Cardiac muscle cell (in vitro differentiated cells and primary cell): ENCODE measurements at regions not wholly inside any gene's neighbourhood (a gene's known extent, or its start where the extent isn't known, plus 50 kb on each side); places are given as distances from the start of the nearest gene placed in this dataset.
"Not testable (repeated sequence)": the region's sequence is repeated elsewhere in the genome, so short reads cannot be mapped to it uniquely, and the experiment has no call there.

ENCODE experiments used
- DNase-seq, 2 donors: peaks; one replicate each; pipeline versions ENCODE4 v3.0.0 to v3.0.0-alpha.2; 2010 to 2017; ENCODE audit warnings: low read depth in 1 of 2, low spot score in 1 of 2
- H3K27ac ChIP-seq: fragments of 200-600 bp; sonication (generic); 2 replicates; pipeline ENCODE4 v1.5.1; 2016
- H3K27me3 ChIP-seq: fragments of 200-600 bp; sonication (generic); 2 replicates; pipeline ENCODE4 v1.6.0; 2016; ENCODE audit warnings: control low read depth
- H3K36me3 ChIP-seq: fragments of 200-600 bp; sonication (generic); 2 replicates; pipeline ENCODE4 v1.5.1; 2016; ENCODE audit warnings: control low read depth
- H3K4me1 ChIP-seq: fragments of 200-600 bp; sonication (generic); 2 replicates; pipeline ENCODE4 v1.8.1; 2017; ENCODE audit warnings: low read depth, mild to moderate bottlenecking, mixed run types
- H3K4me3 ChIP-seq: fragments of 200-600 bp; sonication (generic); 2 replicates; pipeline ENCODE4 v1.5.1; 2016; ENCODE audit warnings: mild to moderate bottlenecking
- H3K9me3 ChIP-seq: fragments of 200-600 bp; sonication (generic); 2 replicates; pipeline ENCODE4 v1.5.1; 2017; ENCODE audit warnings: low read depth, mild to moderate bottlenecking, control low read depth
- TF ChIP-seq, protein P1 (sequence below): IDR thresholded peaks from 2 replicates; pipeline ENCODE4 v1.5.1; 2012; ENCODE audit warnings: low read depth, mild to moderate bottlenecking, low read length

DNA sequence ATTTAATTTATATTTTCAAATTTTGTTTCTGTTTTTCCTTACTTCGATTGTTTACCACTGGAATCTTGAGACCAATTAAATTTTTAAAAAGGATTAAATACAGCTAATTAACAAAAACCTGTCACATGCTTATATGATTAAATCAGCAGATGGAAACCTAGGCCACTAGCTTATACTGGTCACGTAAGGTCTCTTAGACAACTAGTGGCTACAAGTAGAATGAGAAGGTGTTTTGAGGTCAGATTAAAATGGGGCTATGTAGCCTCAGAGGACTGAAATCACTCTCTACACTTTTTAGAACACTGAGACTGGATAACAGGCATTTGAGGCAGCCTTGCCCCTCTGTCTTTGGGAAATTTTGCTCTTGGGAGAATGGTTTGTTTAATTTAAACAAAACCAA, 246.5 kb upstream of the ONECUT1 start:
- no peak overlapping the region for H3K4me3 ChIP-seq
- H3K9me3 ChIP-seq = no peaks in the 10 kb centered on the region
- H3K36me3 ChIP-seq = no peaks in the 10 kb centered on the region
- H3K4me1 ChIP-seq = no peaks in the 10 kb centered on the region
- no peak for DNase-seq
- no peak overlapping the region for H3K27ac ChIP-seq
- H3K27me3 ChIP-seq = no peaks in the 10 kb centered on the region
- TF ChIP-seq, protein P1, sequence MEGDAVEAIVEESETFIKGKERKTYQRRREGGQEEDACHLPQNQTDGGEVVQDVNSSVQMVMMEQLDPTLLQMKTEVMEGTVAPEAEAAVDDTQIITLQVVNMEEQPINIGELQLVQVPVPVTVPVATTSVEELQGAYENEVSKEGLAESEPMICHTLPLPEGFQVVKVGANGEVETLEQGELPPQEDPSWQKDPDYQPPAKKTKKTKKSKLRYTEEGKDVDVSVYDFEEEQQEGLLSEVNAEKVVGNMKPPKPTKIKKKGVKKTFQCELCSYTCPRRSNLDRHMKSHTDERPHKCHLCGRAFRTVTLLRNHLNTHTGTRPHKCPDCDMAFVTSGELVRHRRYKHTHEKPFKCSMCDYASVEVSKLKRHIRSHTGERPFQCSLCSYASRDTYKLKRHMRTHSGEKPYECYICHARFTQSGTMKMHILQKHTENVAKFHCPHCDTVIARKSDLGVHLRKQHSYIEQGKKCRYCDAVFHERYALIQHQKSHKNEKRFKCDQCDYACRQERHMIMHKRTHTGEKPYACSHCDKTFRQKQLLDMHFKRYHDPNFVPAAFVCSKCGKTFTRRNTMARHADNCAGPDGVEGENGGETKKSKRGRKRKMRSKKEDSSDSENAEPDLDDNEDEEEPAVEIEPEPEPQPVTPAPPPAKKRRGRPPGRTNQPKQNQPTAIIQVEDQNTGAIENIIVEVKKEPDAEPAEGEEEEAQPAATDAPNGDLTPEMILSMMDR = no peak

DNA sequence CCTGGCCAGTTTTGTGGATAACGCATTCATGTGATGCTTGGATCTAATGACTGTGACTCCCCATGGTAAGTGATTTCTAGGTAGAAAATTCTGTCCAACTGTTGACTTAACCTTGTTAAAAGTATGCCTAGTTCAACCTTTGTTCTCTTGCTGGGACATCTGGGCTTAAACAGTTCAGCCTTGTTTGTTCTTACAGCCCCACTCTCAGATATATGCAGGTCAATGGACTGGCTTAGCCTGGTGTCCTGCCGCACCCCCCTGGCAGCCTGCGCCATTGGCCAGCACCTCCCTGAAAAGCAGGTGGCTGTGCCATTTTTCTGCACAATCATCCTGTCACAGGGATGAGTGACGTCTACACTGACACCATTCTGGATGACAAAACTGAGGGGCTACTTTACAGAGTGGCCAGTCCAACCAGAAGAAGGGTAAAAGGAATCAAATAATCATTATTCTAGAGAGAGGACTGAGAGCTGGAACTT, 244.7 kb upstream of the ONECUT1 start:
- Histone ChIP-seq H3K36me3 (no peaks in the 10 kb centered on the region), H3K27ac (no peak overlapping the region), H3K9me3 (no peaks in the 10 kb centered on the region), H3K4me1 (no peaks in the 10 kb centered on the region), H3K27me3 (no peaks in the 10 kb centered on the region), H3K4me3 (no peak overlapping the region)
- no peak for DNase-seq
- TF ChIP-seq, protein P1 = no peak

DNA sequence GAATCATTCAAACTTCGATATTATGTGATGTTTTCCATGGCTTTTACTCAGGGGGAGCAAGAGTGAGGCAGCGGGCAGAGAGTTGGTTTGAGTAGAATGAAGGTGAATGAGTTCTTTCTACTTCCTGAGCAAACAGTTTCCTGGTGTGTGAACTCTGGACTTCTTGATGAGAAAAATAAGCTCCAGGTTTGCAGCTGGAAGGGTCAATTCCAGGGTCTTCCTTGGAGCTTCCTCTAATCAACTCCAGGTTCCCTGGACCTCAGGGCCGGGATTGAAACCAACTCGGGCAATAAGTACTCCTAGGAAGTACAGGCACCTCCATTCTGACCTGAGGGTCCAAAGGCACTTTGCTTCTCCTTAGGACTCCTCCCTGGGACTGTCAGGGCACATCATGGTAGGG, 243.6 kb upstream of the ONECUT1 start:
- TF ChIP-seq, protein P1 = no peak
- no peaks in the 10 kb centered on the region for H3K9me3 ChIP-seq
- no peak for DNase-seq
- no peaks in the 10 kb centered on the region for H3K4me1 ChIP-seq
- H3K27me3 ChIP-seq = no peaks in the 10 kb centered on the region
- H3K27ac ChIP-seq = no peak overlapping the region
- no peak overlapping the region for H3K4me3 ChIP-seq
- no peaks in the 10 kb centered on the region for H3K36me3 ChIP-seq

DNA sequence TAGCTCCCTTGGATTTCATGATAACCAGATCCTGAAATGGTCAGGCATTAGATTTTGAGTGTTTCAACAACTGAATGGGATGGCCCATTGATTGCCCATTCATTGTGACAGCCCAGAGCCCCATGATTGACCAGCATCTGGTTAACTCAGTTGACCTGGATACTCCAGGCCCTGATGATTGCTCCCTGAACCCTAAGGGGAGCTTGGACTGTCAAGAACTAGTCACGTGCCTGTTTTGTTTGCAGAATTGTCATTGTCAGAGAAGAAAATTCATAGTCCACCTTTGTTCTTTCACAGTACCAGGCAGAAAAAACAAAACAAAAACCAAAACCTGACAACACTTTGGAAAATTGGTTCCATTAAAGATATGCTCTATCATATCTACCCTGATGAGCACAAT, 241.3 kb upstream of the ONECUT1 start:
- Histone ChIP-seq H3K27ac (no peak overlapping the region), H3K27me3 (no peaks in the 10 kb centered on the region), H3K4me1 (no peaks in the 10 kb centered on the region), H3K9me3 (no peaks in the 10 kb centered on the region), H3K4me3 (no peak overlapping the region), H3K36me3 (no peaks in the 10 kb centered on the region)
- DNase-seq = no peak
- TF ChIP-seq, protein P1 = no peak

DNA sequence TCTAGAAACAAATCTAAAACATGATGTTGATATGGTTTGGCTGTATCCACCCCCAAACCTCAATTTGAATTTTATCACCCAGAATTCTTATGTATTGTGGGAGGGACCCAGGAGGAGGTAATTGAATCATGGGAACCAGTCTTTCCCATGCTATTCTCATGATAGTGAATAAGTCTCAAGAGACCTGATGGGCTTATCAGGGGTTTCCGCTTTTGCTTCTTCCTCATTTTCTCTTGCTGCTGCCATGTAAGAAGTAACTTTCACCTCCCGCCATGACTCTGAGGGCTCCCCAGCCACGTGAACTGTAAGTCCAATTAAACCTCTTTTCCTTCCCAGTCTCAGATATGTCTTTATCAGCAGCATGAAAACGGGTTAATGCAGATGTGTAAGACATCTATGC, 232.7 kb upstream of the ONECUT1 start:
- H3K27ac ChIP-seq = no peak overlapping the region
- TF ChIP-seq, protein P1 = no peak
- H3K27me3 ChIP-seq = no peaks in the 10 kb centered on the region
- peaks cover 13% of the 10 kb centered on the region for H3K4me1 ChIP-seq
- no peak for DNase-seq
- H3K4me3 ChIP-seq = no peak overlapping the region
- H3K9me3 ChIP-seq = no peaks in the 10 kb centered on the region
- no peaks in the 10 kb centered on the region for H3K36me3 ChIP-seq

DNA sequence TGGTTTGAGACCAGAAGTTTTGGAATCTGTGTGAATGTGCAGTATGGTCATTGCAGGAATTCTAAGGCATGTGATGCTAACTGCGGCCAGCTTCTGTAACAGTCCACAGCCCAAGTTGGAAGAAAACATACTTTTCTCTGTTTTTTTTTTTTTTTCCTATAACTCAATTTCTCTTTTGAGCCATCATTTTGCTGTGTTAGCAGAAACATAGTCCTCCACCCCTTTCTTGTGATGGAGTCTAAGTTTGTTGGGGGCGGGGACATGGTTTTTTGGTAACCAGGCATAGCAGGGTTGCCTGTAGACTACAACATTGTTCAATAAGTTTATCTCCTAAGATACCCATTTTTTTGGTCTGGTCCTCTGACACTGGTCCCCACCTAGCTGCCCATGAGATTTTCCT, 223.2 kb upstream of the ONECUT1 start:
- TF ChIP-seq, protein P1 = no peak
- H3K27me3 ChIP-seq = no peaks in the 10 kb centered on the region
- no peak for DNase-seq
- H3K4me1 ChIP-seq = no peaks in the 10 kb centered on the region
- H3K9me3 ChIP-seq = no peaks in the 10 kb centered on the region
- no peak overlapping the region for H3K27ac ChIP-seq
- H3K36me3 ChIP-seq = no peaks in the 10 kb centered on the region
- H3K4me3 ChIP-seq = no peak overlapping the region

DNA sequence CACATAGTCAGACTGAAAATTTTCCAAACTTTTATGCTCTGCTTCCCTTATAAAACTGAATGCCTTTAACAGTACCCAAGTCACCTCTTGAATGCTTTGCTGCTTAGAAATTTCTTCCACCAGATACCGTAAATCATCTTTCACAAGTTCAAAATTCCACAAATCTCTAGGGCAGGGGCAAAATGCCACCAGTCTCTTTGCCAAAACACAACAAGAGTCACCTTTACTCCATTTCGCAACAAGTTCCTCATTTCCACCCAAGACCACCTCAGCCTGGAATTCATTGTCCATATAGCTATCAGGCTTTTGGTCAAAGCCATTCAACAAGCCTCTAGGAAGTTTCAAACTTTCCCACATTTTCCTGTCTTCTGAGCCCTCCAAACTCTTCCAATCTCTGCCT, 221.6 kb upstream of the ONECUT1 start:
- H3K27me3 ChIP-seq, H3K27ac ChIP-seq, H3K4me1 ChIP-seq, H3K4me3 ChIP-seq, DNase-seq, H3K36me3 ChIP-seq, H3K9me3 ChIP-seq: not testable (repeated sequence)
